ENCODE measurements at regions not wholly inside any gene's neighbourhood (a gene's known extent, or its start where the extent isn't known, plus 50 kb on each side); places are given as distances from the start of the nearest gene placed in this dataset.
A peak's percentile ranks its signal among the peaks of the same experiment; 100 is the strongest.

DNA sequence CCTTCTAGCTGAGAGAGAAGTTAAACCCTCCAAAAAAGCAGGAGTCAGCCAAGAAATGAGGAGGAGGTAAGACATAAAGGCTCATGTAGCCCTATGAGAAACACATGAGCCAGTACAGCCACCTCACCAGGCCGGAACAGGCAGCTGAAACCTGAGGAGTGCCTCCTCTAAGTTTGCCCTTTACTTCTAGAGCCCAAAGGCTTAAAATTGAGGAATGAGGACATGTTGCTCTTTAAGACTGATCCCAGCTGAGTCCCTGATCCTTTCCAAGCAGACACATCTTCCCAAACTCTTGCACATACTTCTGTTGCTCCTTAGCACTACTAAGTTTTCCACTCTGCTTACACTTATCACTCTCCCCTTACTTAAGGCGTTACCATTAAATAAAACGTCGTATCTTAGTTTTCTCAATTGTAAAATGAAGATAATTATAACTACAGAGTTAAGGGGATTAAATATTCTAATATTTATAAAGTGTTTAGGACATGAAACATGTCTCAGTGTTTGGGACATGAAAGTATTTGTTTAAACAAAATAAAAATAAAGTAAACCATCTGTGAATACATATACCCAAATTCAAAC is 124.0 kb downstream of the OGFRL1 start:
- TF ChIP-seq, protein P1, sequence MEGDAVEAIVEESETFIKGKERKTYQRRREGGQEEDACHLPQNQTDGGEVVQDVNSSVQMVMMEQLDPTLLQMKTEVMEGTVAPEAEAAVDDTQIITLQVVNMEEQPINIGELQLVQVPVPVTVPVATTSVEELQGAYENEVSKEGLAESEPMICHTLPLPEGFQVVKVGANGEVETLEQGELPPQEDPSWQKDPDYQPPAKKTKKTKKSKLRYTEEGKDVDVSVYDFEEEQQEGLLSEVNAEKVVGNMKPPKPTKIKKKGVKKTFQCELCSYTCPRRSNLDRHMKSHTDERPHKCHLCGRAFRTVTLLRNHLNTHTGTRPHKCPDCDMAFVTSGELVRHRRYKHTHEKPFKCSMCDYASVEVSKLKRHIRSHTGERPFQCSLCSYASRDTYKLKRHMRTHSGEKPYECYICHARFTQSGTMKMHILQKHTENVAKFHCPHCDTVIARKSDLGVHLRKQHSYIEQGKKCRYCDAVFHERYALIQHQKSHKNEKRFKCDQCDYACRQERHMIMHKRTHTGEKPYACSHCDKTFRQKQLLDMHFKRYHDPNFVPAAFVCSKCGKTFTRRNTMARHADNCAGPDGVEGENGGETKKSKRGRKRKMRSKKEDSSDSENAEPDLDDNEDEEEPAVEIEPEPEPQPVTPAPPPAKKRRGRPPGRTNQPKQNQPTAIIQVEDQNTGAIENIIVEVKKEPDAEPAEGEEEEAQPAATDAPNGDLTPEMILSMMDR (IDR thresholded peaks at IDR 0.05; ENCODE audit: low read depth, low read length), result no peak
- no peak overlapping the region for H3K4me3 ChIP-seq (ENCODE audit: low read depth, low read length)

DNA sequence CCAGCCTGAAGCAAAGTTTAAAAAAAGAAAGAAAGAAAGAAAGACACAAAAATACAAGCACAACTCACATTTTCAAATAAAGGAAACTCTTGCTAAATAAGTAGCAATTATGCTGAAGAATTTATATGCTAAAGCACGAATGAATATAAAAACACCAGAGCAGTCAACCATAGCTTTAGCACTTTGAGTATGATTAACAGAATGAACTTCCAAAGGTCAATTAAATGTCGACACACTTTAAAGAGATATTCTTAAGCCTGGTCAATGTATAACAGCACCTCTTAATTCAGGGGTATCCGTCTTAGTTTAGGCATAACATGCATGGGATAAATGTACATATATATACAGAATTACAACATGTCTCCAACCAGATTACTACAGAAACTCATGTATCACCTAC is 125.9 kb downstream of the OGFRL1 start:
- TF ChIP-seq, protein P1 (IDR thresholded peaks at IDR 0.05; ENCODE audit: low read depth, low read length), result no peak
- H3K4me3 ChIP-seq (ENCODE audit: low read depth, low read length), result no peak overlapping the region

DNA sequence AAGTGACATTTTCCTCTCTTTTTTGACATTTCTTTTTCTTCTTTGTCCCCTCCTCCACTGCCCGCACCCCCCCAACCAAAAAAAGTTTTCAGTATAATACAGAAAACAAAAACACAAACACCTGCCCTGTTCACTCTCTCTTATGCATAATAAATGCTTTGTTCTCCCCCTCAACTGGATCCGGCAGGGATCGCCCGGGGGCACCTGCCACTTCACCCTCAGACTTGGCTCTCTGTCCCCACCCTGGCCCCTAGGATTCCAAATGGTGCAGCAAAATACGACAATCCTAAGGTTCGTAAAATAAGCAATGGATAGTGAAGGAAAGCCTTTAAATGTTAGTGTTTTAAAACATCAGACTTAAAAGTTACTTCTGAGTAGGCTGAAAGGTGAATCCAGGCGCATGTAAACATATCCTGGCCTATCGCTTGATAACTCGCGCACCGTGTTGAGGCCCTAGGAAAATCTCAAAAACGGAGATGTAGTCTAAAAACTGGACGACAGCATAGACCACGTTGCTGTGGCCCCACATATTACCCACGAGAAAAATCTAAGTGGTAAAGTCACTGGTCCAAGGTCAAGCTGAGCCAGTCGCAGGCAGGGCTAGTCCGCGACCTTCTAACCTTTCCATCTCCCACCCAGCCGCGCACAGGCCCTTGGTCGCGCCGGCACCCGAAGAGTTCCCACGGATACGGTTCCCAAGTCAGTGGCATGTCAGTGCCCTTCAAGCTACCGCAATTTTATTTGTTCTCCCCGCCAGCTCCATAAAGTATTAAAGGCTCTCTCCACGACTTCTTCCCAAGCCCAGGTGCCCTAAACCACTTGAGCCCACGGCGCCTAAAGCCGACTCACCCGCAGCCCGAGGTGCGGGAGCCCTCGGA is 130.8 kb downstream of the OGFRL1 start:
- peak overlapping the region; percentile 92 for H3K4me3 ChIP-seq (ENCODE audit: low read depth, low read length)
- TF ChIP-seq, protein P1 (IDR thresholded peaks at IDR 0.05; ENCODE audit: low read depth, low read length), result no peak

DNA sequence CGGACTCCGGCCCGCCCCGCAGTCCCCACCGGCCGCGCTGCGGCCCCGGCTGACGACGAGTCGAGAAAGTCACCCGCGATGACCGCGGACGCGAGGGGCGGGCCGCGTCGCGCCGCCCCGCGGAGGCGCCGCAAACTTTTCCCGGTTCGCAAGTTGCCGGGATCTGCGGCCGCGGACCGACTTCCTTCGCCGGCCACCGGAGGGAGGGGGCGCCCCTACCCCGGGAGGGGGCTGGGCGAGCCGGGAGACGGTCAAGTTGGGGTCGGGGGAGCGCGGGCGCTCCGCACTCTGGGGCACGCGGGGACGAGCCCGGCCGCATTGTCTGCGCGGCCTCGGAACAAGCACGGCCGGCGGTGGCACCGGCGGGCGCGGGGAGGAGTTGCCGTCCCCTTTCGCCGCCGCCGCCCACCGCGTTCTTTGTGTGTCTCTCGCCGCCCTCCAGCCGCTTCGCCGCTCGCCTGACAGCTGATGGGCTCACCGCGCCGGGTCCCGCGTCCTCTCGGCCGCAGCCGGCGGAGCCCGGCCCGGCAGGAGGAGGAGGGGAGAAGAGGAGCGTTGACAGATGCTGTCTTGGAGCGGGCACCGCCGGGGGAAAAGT is 131.6 kb downstream of the OGFRL1 start:
- H3K4me3 ChIP-seq (ENCODE audit: low read depth, low read length), result peak overlapping the region; percentile 92
- TF ChIP-seq, protein P1 (IDR thresholded peaks at IDR 0.05; ENCODE audit: low read depth, low read length), result peak; percentile 16; the same call in 1 of the 2 replicates

DNA sequence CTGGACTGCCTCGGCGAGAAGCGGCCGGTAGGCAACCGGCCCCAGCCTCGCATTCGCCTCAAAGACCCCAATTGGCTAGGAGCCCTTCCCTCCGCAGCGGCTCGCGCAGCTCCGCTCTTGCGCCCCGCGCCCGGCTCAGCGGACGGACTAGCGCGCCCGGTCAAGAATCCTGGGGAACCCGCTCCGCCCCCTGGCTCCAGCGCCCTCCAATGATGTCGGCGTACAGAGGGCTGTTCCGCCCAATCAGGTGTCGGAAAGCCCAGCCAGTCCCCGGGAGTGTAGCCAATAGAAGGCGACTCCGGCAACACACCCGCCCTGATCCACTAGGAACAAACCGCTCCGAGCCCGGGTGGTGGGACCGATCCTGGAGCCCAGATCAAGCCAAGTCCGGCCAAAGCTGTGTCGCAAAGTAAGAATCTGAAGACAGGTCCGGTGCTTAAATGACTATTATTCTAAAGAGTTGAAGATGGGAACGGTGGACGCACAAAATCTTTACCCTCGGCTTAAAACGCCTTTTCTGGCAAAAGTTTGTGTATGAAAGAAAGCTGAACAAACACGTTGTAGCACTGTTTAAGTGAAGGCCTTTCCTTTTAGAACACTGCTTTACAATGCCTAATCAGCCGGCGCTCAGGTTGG is 132.2 kb downstream of the OGFRL1 start:
- peak overlapping the region; percentile 92 for H3K4me3 ChIP-seq (ENCODE audit: low read depth, low read length)

DNA sequence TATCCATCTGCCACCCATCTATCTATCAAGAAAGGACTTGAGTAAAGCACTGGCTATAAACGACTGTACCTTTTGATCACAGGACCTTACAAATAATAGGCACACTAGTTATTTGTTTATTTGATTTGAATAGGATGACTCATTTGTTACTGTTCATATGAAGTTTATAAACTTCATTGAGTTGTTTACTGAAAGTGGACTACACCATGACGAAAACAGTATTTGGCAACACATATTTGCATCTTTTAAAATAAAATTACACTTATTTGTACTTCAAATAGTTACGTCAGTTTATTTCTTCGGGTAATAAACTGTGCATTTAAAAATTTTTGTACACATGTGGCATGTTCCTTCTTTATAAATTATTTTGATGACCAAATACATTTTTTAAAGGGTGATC is 133.0 kb downstream of the OGFRL1 start:
- TF ChIP-seq, protein P1 (IDR thresholded peaks at IDR 0.05; ENCODE audit: low read depth, low read length), result no peak
- no peak overlapping the region for H3K4me3 ChIP-seq (ENCODE audit: low read depth, low read length)

More for the DNA sequence above, 132.2 kb downstream of the OGFRL1 start:
- TF ChIP-seq, protein P1 (IDR thresholded peaks at IDR 0.05; ENCODE audit: low read depth, low read length), result no peak

Data from WI38 (cell line).